NCI-H2227 (cell line): ENCODE measurements at regions not wholly inside any gene's neighbourhood (a gene's known extent, or its start where the extent isn't known, plus 50 kb on each side); places are given as distances from the start of the nearest gene placed in this dataset.
"Not testable (repeated sequence)": the region's sequence is repeated elsewhere in the genome, so short reads cannot be mapped to it uniquely, and the experiment has no call there.

Experiments used
- DNase-seq: peaks from one replicate; lab custom pipeline; 2025; ENCODE audit not compliant: unreplicated experiment; lab: John Stamatoyannopoulos, UW

GRCh38 chr4:137405833-137406232, 126.5 kb downstream of the PCDH18 start:
- DNase-seq: not testable (repeated sequence)

- peak; percentile 2 for DNase-seq
Observed at GRCh38 chr4:137394018-137394417, 138.3 kb downstream of the PCDH18 start.

- DNase-seq: peak; percentile 47
Observed at GRCh38 chr4:137393044-137393443, 139.2 kb downstream of the PCDH18 start.

GRCh38 chr4:137390707-137391106, 141.6 kb downstream of the PCDH18 start:
- DNase-seq: no peak

- DNase-seq: no peak
Observed at GRCh38 chr4:137389911-137390520, 142.3 kb downstream of the PCDH18 start.

GRCh38 chr4:137387924-137388323, 144.4 kb downstream of the PCDH18 start:
- no peak for DNase-seq

GRCh38 chr4:137384476-137384875, 147.8 kb downstream of the PCDH18 start:
- no peak for DNase-seq

GRCh38 chr4:137378821-137379220, 153.5 kb downstream of the PCDH18 start:
- no peak for DNase-seq

GRCh38 chr4:137378393-137378792, 153.9 kb downstream of the PCDH18 start:
- DNase-seq: no peak

- DNase-seq: no peak
Observed at GRCh38 chr4:137376312-137376711, 156.0 kb downstream of the PCDH18 start.

GRCh38 chr4:137375111-137375850, 157.0 kb downstream of the PCDH18 start:
- DNase-seq: no peak

GRCh38 chr4:137370679-137371078, 161.6 kb downstream of the PCDH18 start:
- DNase-seq: peak; percentile 56

GRCh38 chr4:137370206-137370633, 162.1 kb downstream of the PCDH18 start:
- DNase-seq: no peak

GRCh38 chr4:137367620-137368019, 164.7 kb downstream of the PCDH18 start:
- no peak for DNase-seq

GRCh38 chr4:137363496-137363895, 168.8 kb downstream of the PCDH18 start:
- no peak for DNase-seq

- no peak for DNase-seq
Observed at GRCh38 chr4:137361756-137362470, 170.4 kb downstream of the PCDH18 start.

- DNase-seq: no peak
Observed at GRCh38 chr4:137360761-137361160, 171.5 kb downstream of the PCDH18 start.

- DNase-seq: no peak
Observed at GRCh38 chr4:137359691-137360315, 172.5 kb downstream of the PCDH18 start.

GRCh38 chr4:137354562-137354961, 177.7 kb downstream of the PCDH18 start:
- DNase-seq: not testable (repeated sequence)

- DNase-seq: no peak
Observed at GRCh38 chr4:137347371-137347770, 184.9 kb downstream of the PCDH18 start.

- DNase-seq: no peak
Observed at GRCh38 chr4:137345597-137345996, 186.7 kb downstream of the PCDH18 start.

- no peak for DNase-seq
Observed at GRCh38 chr4:137343221-137343620, 189.1 kb downstream of the PCDH18 start.
